ENCODE measurements at regions not wholly inside any gene's neighbourhood (a gene's known extent, or its start where the extent isn't known, plus 50 kb on each side); places are given as distances from the start of the nearest gene placed in this dataset.

DNA sequence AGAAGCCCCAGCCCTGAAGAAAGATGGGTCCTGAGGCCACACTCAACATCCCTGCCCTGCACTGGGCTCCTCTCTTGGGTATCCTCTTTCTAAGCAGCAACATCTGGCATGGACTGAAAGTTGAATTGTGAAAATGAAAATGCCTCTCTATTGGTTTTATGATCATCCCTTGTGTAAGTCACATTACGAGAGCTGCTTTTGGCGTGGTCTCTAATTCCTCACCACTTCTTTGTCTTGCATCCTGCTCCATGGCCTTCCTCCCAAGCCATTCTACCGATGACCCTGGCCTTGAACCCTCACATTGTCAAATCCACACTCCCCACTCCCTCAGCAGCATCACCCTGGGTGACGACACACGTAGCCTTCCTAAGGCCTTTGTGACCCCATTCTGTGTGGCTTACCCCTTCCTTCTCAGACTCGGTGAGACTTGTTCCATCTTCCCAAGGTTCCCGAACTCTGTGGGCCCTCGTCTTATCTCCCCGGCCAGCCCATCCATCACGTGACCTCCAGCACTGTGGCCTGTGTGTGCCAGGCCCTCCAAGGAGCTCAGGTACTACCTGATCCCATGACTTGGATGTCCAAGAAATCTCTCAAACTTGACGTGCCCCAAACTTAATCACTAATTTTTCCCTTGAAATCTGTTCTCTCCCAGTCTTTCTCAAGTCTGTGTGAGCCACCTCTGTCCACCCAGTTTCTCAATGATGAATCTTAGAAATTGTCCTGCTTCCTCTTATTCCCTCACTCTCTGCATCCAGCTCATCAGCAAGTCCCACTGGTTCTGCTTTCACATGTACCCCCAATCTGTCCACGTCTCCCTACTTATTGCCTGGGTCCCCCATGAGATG, 194.7 kb upstream of the HS6ST1 start:
- Histone ChIP-seq H3K36me3 (ENCODE audit: low read depth) (no peaks in the 10 kb centered on the region), H3K79me2 (ENCODE audit: low read depth) (no peaks in the 10 kb centered on the region), H4K20me1 (ENCODE audit: insufficient read depth) (no peaks in the 10 kb centered on the region), H3K9me3 (ENCODE audit: insufficient read depth, low read depth) (no peaks in the 10 kb centered on the region), H3K4me3 (no peak overlapping the region), H3K27me3 (ENCODE audit: insufficient read depth, low read depth) (no peaks in the 10 kb centered on the region), H3K4me2 (no peak overlapping the region), H3K27ac (no peak overlapping the region), H2AFZ (no peak overlapping the region), H3F3A (ENCODE audit: insufficient read depth, low read depth) (no peaks in the 10 kb centered on the region), H3K4me1 (replicated peaks; ENCODE audit: insufficient read depth) (no peaks in the 10 kb centered on the region), H3K9me2 (ENCODE audit: insufficient read depth) (no peaks in the 10 kb centered on the region)
- ChIA-PET POLR2A (ENCODE audit: unreplicated experiment) (interaction anchor here (0.5 to 0.8 kb wide), 2 partner anchors 24 to 596 kb away, joined by 3 to 6 read pairs; no protein-coding TSS in a partner anchor), CTCF (no interaction called here)
- intact Hi-C loops (cut with micrococcal nuclease; ENCODE audit: unreplicated experiment): no loop called here
- TF ChIP-seq EZH2 (IDR thresholded peaks at IDR 0.05; ENCODE audit: low read depth): no peak
- TF ChIP-seq, protein P1, sequence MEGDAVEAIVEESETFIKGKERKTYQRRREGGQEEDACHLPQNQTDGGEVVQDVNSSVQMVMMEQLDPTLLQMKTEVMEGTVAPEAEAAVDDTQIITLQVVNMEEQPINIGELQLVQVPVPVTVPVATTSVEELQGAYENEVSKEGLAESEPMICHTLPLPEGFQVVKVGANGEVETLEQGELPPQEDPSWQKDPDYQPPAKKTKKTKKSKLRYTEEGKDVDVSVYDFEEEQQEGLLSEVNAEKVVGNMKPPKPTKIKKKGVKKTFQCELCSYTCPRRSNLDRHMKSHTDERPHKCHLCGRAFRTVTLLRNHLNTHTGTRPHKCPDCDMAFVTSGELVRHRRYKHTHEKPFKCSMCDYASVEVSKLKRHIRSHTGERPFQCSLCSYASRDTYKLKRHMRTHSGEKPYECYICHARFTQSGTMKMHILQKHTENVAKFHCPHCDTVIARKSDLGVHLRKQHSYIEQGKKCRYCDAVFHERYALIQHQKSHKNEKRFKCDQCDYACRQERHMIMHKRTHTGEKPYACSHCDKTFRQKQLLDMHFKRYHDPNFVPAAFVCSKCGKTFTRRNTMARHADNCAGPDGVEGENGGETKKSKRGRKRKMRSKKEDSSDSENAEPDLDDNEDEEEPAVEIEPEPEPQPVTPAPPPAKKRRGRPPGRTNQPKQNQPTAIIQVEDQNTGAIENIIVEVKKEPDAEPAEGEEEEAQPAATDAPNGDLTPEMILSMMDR (conservative IDR thresholded peaks at IDR 0.05): no peak
- no peak for DNase-seq
- no TSS peak for BruUV-seq (replicated peaks)

GRCh38 chr2:128513961-128514283, 195.3 kb upstream of the HS6ST1 start:
- CTCF ChIA-PET: no interaction called here
- no peak for DNase-seq
- POLR2A ChIA-PET (ENCODE audit: unreplicated experiment): interaction anchor here (0.8 kb wide), 1 partner anchor 597 kb away, joined by 6 read pairs; no protein-coding TSS in a partner anchor
- Histone ChIP-seq H3K9me2 (ENCODE audit: insufficient read depth) (no peaks in the 10 kb centered on the region), H3K4me2 (no peak overlapping the region), H3K27me3 (ENCODE audit: insufficient read depth, low read depth) (no peaks in the 10 kb centered on the region), H3K4me3 (no peak overlapping the region), H3F3A (ENCODE audit: insufficient read depth, low read depth) (no peaks in the 10 kb centered on the region), H3K36me3 (ENCODE audit: low read depth) (no peaks in the 10 kb centered on the region), H3K4me1 (replicated peaks; ENCODE audit: insufficient read depth) (no peaks in the 10 kb centered on the region), H4K20me1 (ENCODE audit: insufficient read depth) (no peaks in the 10 kb centered on the region), H3K27ac (no peak overlapping the region), H3K79me2 (ENCODE audit: low read depth) (no peaks in the 10 kb centered on the region), H2AFZ (no peak overlapping the region), H3K9me3 (ENCODE audit: insufficient read depth, low read depth) (no peaks in the 10 kb centered on the region)
- no peak for TF ChIP-seq EZH2 (IDR thresholded peaks at IDR 0.05; ENCODE audit: low read depth)
- TF ChIP-seq, protein P1 (conservative IDR thresholded peaks at IDR 0.05): no peak
- BruUV-seq (replicated peaks): no TSS peak
- intact Hi-C loops (cut with micrococcal nuclease; ENCODE audit: unreplicated experiment): no loop called here

DNA sequence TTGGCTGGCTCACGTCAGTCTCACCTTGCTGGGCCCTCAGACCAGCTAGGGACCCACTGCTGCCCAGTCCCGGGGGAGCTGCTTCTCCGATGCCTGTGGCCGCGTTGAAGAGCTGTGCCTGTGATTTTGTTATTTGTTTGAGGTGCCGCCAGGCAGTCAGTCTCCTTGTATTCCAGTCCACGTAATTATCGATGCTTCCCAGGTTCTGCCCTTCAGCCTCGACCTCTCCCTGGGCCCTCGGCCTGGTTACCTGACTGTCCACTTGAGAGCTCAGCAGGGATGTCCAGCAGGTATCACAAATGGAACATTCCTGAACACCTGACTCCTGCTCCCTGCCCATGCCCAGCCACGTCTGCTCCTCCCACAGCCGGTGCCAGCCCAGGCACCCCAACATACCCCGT, 195.9 kb upstream of the HS6ST1 start:
- no peak for DNase-seq
- intact Hi-C loops (cut with micrococcal nuclease; ENCODE audit: unreplicated experiment): no loop called here
- no TSS peak for BruUV-seq (replicated peaks)
- no peaks in the 10 kb centered on the region for H3K9me3 ChIP-seq (ENCODE audit: insufficient read depth, low read depth)
- no peaks in the 10 kb centered on the region for H3F3A ChIP-seq (ENCODE audit: insufficient read depth, low read depth)
- CTCF ChIA-PET: no interaction called here
- H3K27ac ChIP-seq: no peak overlapping the region
- peaks cover 2% of the 10 kb centered on the region for H3K4me1 ChIP-seq (replicated peaks; ENCODE audit: insufficient read depth)
- POLR2A ChIA-PET (ENCODE audit: unreplicated experiment): interaction anchor here (0.8 kb wide), 1 partner anchor 598 kb away, joined by 6 read pairs; no protein-coding TSS in a partner anchor
- no peaks in the 10 kb centered on the region for H3K79me2 ChIP-seq (ENCODE audit: low read depth)
- H3K9me2 ChIP-seq (ENCODE audit: insufficient read depth): no peaks in the 10 kb centered on the region
- H3K4me3 ChIP-seq: no peak overlapping the region
- H3K27me3 ChIP-seq (ENCODE audit: insufficient read depth, low read depth): no peaks in the 10 kb centered on the region
- H4K20me1 ChIP-seq (ENCODE audit: insufficient read depth): no peaks in the 10 kb centered on the region
- no peak overlapping the region for H2AFZ ChIP-seq
- H3K36me3 ChIP-seq (ENCODE audit: low read depth): no peaks in the 10 kb centered on the region
- TF ChIP-seq, protein P1 (conservative IDR thresholded peaks at IDR 0.05): no peak
- TF ChIP-seq EZH2 (IDR thresholded peaks at IDR 0.05; ENCODE audit: low read depth): no peak
- no peak overlapping the region for H3K4me2 ChIP-seq
